Panc1 (cell line): ENCODE measurements at regions not wholly inside any gene's neighbourhood (a gene's known extent, or its start where the extent isn't known, plus 50 kb on each side); places are given as distances from the start of the nearest gene placed in this dataset.

ENCODE experiments used
- POLR2AphosphoS5 ChIP-seq: IDR thresholded peaks from 2 replicates; pipeline ENCODE4 v1.6.1; 2012; ENCODE audit warnings: mild to moderate bottlenecking, low read depth, low read length, moderate library complexity
- TF ChIP-seq, protein P1 (sequence below), 2 experiments: IDR thresholded peaks; 2 replicates each; pipeline ENCODE4 v1.6.1; 2011 to 2012; ENCODE audit warnings: low read depth in 2 of 2, control low read depth in 1 of 2, low read length in 1 of 2, mild to moderate bottlenecking in 1 of 2, moderate library complexity in 1 of 2; ENCODE audit not compliant: insufficient read depth in 1 of 2
- TF ChIP-seq, protein P2 (sequence below): fragments of 450-650 bp; IDR thresholded peaks from 2 replicates; pipeline ENCODE4 v1.5.1; 2017; ENCODE audit warnings: mild to moderate bottlenecking

DNA sequence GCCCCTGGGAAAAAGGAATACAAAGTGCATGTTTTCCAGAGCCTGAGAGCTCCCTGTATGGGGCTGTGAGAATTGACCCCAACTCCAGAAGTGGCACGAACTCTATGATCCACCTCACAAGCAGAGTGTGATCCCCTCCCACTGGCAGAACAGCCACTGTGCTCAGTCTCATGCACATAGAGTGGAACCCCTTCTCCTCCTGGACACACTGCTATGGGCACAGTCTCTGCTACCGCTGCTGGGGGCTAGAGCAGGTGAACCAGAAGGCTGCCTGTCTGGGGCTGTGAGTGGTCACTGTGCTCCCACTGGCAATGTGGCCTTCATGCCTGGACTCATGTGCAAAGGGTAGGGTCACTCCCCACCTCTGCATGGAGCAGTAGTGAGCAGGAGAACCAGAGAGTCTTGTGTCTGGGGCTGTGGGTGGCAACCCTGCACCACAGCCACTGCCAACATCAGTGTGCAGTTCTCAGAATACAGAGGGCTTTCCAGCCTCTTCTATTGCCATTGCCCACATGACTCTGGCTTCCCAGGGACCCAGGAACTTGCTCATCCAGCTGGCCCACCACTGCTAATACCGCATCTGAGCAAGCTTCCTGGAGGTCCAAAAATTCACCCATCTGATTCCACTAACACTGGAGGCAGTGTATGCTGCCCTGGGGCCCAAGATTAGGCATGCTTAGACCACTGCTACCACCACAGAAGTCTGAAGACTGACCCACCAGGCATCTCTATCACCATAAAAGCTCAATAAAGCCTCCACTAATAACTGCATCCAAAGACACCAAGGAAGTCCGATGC is 343.7 kb upstream of the SOX14 start:
- TF ChIP-seq, protein P1, sequence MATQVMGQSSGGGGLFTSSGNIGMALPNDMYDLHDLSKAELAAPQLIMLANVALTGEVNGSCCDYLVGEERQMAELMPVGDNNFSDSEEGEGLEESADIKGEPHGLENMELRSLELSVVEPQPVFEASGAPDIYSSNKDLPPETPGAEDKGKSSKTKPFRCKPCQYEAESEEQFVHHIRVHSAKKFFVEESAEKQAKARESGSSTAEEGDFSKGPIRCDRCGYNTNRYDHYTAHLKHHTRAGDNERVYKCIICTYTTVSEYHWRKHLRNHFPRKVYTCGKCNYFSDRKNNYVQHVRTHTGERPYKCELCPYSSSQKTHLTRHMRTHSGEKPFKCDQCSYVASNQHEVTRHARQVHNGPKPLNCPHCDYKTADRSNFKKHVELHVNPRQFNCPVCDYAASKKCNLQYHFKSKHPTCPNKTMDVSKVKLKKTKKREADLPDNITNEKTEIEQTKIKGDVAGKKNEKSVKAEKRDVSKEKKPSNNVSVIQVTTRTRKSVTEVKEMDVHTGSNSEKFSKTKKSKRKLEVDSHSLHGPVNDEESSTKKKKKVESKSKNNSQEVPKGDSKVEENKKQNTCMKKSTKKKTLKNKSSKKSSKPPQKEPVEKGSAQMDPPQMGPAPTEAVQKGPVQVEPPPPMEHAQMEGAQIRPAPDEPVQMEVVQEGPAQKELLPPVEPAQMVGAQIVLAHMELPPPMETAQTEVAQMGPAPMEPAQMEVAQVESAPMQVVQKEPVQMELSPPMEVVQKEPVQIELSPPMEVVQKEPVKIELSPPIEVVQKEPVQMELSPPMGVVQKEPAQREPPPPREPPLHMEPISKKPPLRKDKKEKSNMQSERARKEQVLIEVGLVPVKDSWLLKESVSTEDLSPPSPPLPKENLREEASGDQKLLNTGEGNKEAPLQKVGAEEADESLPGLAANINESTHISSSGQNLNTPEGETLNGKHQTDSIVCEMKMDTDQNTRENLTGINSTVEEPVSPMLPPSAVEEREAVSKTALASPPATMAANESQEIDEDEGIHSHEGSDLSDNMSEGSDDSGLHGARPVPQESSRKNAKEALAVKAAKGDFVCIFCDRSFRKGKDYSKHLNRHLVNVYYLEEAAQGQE (IDR thresholded peaks at IDR 0.05; ENCODE audit: insufficient read depth in 1 of 2, low read depth in 2 of 2, low read length in 1 of 2) = no peak
- TF ChIP-seq, protein P2, sequence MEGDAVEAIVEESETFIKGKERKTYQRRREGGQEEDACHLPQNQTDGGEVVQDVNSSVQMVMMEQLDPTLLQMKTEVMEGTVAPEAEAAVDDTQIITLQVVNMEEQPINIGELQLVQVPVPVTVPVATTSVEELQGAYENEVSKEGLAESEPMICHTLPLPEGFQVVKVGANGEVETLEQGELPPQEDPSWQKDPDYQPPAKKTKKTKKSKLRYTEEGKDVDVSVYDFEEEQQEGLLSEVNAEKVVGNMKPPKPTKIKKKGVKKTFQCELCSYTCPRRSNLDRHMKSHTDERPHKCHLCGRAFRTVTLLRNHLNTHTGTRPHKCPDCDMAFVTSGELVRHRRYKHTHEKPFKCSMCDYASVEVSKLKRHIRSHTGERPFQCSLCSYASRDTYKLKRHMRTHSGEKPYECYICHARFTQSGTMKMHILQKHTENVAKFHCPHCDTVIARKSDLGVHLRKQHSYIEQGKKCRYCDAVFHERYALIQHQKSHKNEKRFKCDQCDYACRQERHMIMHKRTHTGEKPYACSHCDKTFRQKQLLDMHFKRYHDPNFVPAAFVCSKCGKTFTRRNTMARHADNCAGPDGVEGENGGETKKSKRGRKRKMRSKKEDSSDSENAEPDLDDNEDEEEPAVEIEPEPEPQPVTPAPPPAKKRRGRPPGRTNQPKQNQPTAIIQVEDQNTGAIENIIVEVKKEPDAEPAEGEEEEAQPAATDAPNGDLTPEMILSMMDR = no peak
- TF ChIP-seq POLR2AphosphoS5 = no peak
